ENCODE measurements at regions not wholly inside any gene's neighbourhood (a gene's known extent, or its start where the extent isn't known, plus 50 kb on each side); places are given as distances from the start of the nearest gene placed in this dataset.

DNA sequence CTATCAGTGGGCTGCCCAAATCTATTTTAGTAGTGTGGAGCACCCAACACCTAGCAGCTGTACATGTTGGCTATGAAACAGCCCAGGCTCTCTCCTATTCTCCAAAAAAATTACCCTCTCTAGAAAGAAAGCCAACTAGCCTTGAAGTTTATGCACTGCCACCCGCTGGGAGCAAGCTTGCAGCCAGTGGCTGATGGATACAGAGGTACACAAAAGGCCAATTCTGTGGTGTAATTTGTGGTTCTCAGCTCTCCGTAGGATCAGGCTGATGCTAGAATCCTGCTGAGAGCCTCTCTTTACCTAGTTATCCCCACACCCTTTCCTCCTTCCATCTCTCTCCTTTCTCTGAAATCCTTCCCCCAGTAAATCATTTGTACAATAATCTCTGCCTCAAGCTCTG is 1120.7 kb downstream of the DIAPH3 start:
- H2AFZ ChIP-seq (ENCODE audit: low read length) = no peak overlapping the region
- no peak for DNase-seq
- H3K4me3 ChIP-seq (ENCODE audit: low read length) = no peak overlapping the region
- no peaks in the 10 kb centered on the region for H3F3A ChIP-seq (ENCODE audit: insufficient read depth, low read length)
- no peaks in the 10 kb centered on the region for H4K20me1 ChIP-seq (ENCODE audit: insufficient read depth, low read length)
- no peaks in the 10 kb centered on the region for H3K4me1 ChIP-seq (ENCODE audit: low read length)
- H3K36me3 ChIP-seq (replicated peaks; ENCODE audit: insufficient read depth, low read length) = no peaks in the 10 kb centered on the region
- no peaks in the 10 kb centered on the region for H3K9me3 ChIP-seq (replicated peaks; ENCODE audit: insufficient read depth, low read length)
- no peaks in the 10 kb centered on the region for H3K79me2 ChIP-seq (ENCODE audit: low read length)
- H3K4me2 ChIP-seq (ENCODE audit: low read depth, low read length) = no peak overlapping the region
- TF ChIP-seq EZH2 (optimal IDR thresholded peaks at IDR 0.05; ENCODE audit: low read depth, low read length) (no peak), EZH2phosphoT487 (IDR thresholded peaks at IDR 0.05; ENCODE audit: low read length) (no peak)
- TF ChIP-seq, protein P1, sequence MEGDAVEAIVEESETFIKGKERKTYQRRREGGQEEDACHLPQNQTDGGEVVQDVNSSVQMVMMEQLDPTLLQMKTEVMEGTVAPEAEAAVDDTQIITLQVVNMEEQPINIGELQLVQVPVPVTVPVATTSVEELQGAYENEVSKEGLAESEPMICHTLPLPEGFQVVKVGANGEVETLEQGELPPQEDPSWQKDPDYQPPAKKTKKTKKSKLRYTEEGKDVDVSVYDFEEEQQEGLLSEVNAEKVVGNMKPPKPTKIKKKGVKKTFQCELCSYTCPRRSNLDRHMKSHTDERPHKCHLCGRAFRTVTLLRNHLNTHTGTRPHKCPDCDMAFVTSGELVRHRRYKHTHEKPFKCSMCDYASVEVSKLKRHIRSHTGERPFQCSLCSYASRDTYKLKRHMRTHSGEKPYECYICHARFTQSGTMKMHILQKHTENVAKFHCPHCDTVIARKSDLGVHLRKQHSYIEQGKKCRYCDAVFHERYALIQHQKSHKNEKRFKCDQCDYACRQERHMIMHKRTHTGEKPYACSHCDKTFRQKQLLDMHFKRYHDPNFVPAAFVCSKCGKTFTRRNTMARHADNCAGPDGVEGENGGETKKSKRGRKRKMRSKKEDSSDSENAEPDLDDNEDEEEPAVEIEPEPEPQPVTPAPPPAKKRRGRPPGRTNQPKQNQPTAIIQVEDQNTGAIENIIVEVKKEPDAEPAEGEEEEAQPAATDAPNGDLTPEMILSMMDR (IDR thresholded peaks at IDR 0.05; ENCODE audit: low read length) = no peak
- H3K9ac ChIP-seq (ENCODE audit: low read length) = no peak overlapping the region
- H3K9me2 ChIP-seq (replicated peaks; ENCODE audit: insufficient read depth, low read length) = no peaks in the 10 kb centered on the region
- no peak overlapping the region for H3K27ac ChIP-seq (ENCODE audit: low read length)
- no peaks in the 10 kb centered on the region for H3K27me3 ChIP-seq (replicated peaks; ENCODE audit: insufficient read depth, low read length)

DNA sequence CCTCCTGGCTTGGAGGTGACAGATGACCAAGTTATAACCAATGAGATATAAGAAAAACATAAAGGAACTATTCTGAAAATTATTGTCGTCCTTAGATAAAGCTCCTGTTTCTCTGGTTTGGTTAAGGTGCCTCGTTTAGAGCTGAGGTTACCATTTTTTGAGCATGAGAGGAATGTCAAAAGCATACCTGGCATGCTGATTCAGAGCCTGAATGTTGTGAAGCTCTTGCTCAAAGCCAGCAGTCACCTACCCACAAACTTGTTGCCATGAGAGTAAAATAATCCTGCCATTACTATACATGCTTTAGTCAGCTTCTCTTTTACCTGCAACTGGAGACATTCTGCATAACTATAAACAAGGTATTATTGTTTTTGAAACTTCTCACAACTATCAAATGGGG is 1116.2 kb downstream of the DIAPH3 start:
- DNase-seq = no peak
- no peak overlapping the region for H3K9ac ChIP-seq (ENCODE audit: low read length)
- no peak overlapping the region for H3K4me2 ChIP-seq (ENCODE audit: low read depth, low read length)
- H3K36me3 ChIP-seq (replicated peaks; ENCODE audit: insufficient read depth, low read length) = no peaks in the 10 kb centered on the region
- no peaks in the 10 kb centered on the region for H3K9me3 ChIP-seq (replicated peaks; ENCODE audit: insufficient read depth, low read length)
- no peak for TF ChIP-seq EZH2phosphoT487 (IDR thresholded peaks at IDR 0.05; ENCODE audit: low read length)
- TF ChIP-seq, protein P1 (IDR thresholded peaks at IDR 0.05; ENCODE audit: low read length) = no peak
- TF ChIP-seq EZH2 (optimal IDR thresholded peaks at IDR 0.05; ENCODE audit: low read depth, low read length) = no peak
- no peaks in the 10 kb centered on the region for H3K79me2 ChIP-seq (ENCODE audit: low read length)
- no peak overlapping the region for H2AFZ ChIP-seq (ENCODE audit: low read length)
- H4K20me1 ChIP-seq (ENCODE audit: insufficient read depth, low read length) = no peaks in the 10 kb centered on the region
- no peaks in the 10 kb centered on the region for H3K9me2 ChIP-seq (replicated peaks; ENCODE audit: insufficient read depth, low read length)
- no peaks in the 10 kb centered on the region for H3K27me3 ChIP-seq (replicated peaks; ENCODE audit: insufficient read depth, low read length)
- H3K4me3 ChIP-seq (ENCODE audit: low read length) = no peak overlapping the region
- no peaks in the 10 kb centered on the region for H3F3A ChIP-seq (ENCODE audit: insufficient read depth, low read length)
- no peak overlapping the region for H3K27ac ChIP-seq (ENCODE audit: low read length)
- H3K4me1 ChIP-seq (ENCODE audit: low read length) = no peaks in the 10 kb centered on the region

DNA sequence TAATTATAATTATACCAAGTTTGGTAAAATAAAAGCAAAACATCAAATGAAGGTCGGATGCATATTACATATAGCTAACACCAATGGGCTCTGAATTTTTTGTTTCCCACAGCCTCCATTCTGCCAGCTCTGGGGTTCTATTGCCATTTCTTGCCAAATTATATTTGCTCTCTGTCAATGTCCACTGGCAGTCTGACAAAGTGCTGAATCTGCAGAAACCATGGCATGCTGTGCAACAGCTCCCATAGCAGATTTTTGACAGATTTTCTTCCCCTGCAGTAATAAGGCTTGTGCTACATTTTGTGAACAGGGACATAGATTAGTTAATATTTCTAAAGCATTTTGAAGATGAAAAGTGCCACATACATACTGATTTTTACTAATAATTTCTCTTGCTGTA is 1102.1 kb downstream of the DIAPH3 start:
- Histone ChIP-seq H4K20me1 (ENCODE audit: insufficient read depth, low read length) (no peaks in the 10 kb centered on the region), H3K36me3 (replicated peaks; ENCODE audit: insufficient read depth, low read length) (no peaks in the 10 kb centered on the region), H3F3A (ENCODE audit: insufficient read depth, low read length) (no peaks in the 10 kb centered on the region), H3K9me2 (replicated peaks; ENCODE audit: insufficient read depth, low read length) (no peaks in the 10 kb centered on the region), H3K27me3 (replicated peaks; ENCODE audit: insufficient read depth, low read length) (no peaks in the 10 kb centered on the region), H2AFZ (ENCODE audit: low read length) (no peak overlapping the region), H3K9ac (ENCODE audit: low read length) (no peak overlapping the region), H3K79me2 (ENCODE audit: low read length) (no peaks in the 10 kb centered on the region), H3K27ac (ENCODE audit: low read length) (no peak overlapping the region), H3K4me2 (ENCODE audit: low read depth, low read length) (no peak overlapping the region), H3K9me3 (replicated peaks; ENCODE audit: insufficient read depth, low read length) (no peaks in the 10 kb centered on the region), H3K4me1 (ENCODE audit: low read length) (no peaks in the 10 kb centered on the region), H3K4me3 (ENCODE audit: low read length) (no peak overlapping the region)
- DNase-seq = no peak
- TF ChIP-seq, protein P1 (IDR thresholded peaks at IDR 0.05; ENCODE audit: low read length) = no peak
- no peak for TF ChIP-seq EZH2phosphoT487 (IDR thresholded peaks at IDR 0.05; ENCODE audit: low read length)
- TF ChIP-seq EZH2 (optimal IDR thresholded peaks at IDR 0.05; ENCODE audit: low read depth, low read length) = no peak
